PFSK-1 (cell line): ENCODE measurements at regions not wholly inside any gene's neighbourhood (a gene's known extent, or its start where the extent isn't known, plus 50 kb on each side); places are given as distances from the start of the nearest gene placed in this dataset.

Experiments used
- POLR2AphosphoS5 ChIP-seq: IDR thresholded peaks from 2 replicates; pipeline ENCODE4 v1.6.1; 2012; ENCODE audit warnings: low read depth, mild to moderate bottlenecking, control low read depth, low read length, moderate library complexity
- REST ChIP-seq, 2 experiments: IDR thresholded peaks; 2 replicates each; pipeline versions ENCODE4 v1.6.1 to v1.8.0; 2011 to 2012; ENCODE audit warnings: low read depth in 2 of 2, low read length in 2 of 2, control low read depth in 1 of 2, inconsistent platforms in 1 of 2, mild to moderate bottlenecking in 1 of 2, moderate library complexity in 1 of 2; ENCODE audit not compliant: insufficient read depth in 1 of 2
- SIN3A ChIP-seq: IDR thresholded peaks from 2 replicates; pipeline ENCODE4 v1.6.1; 2012; ENCODE audit warnings: mild to moderate bottlenecking, low read length, moderate library complexity, borderline replicate concordance; ENCODE audit not compliant: insufficient read depth

GRCh38 chr7:15783987-15784693 lies 97.7 kb upstream of the MEOX2 start:
- no peak for TF ChIP-seq POLR2AphosphoS5
- TF ChIP-seq SIN3A = no peak
- no peak for TF ChIP-seq REST (IDR thresholded peaks at IDR 0.05; ENCODE audit: insufficient read depth in 1 of 2, low read depth in 2 of 2, low read length in 2 of 2)
